ENCODE measurements at regions not wholly inside any gene's neighbourhood (a gene's known extent, or its start where the extent isn't known, plus 50 kb on each side); places are given as distances from the start of the nearest gene placed in this dataset.

DNA sequence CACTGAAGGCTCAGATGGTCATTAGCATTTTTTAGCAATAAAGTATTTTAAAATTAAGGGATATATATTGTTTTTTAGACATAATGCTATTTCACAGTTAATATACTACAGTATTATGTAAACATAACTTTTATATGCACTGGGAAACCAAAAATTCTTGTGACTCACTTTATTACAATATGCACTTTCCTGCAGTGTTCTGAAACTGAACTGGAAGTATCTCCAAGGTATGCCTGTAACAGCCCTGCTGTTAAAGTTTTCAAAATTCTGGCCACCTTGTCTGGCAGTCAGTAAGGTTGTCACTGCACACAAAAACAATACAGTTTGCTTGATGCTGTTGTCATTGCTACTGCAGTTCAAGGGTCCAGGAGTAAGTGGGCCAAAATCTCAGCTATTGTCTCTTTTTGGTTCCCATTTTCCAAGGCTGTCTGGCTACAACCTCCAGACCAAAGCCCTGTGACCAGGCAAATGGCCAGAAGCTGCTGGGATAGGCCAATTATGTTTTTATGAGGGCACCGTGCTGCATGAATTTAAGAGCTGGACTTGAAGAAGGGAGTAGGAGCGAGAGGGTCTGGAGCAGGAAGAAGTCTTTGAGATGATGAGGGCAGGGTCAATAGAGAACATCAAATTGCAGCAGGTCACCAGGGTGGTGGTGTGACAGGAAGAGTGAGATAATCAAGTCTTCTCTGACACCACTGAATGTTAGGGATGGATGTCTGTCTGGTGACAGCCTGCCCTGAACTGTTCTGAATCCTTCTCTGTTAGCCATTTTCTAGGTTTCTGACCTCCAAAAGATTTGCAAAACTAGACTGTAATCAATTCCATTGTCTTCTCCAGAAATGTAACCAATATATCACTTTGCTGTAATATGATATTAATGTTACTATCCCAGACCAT is 82.3 kb upstream of the CACHD1 start:
- H3F3A ChIP-seq (ENCODE audit: low read depth): no peaks in the 10 kb centered on the region

GRCh38 chr1:64388336-64388735 is 81.6 kb upstream of the CACHD1 start:
- Histone ChIP-seq H3K4me3 (ENCODE audit: low read length, poor library complexity, severe bottlenecking) (no peak overlapping the region), H3K79me2 (ENCODE audit: insufficient read depth, low read length) (no peaks in the 10 kb centered on the region), H4K20me1 (ENCODE audit: insufficient read depth, low read length, poor library complexity, severe bottlenecking) (no peaks in the 10 kb centered on the region), H3K4me2 (ENCODE audit: low read depth, low read length, poor library complexity, severe bottlenecking) (no peak overlapping the region), H3F3A (ENCODE audit: low read depth) (no peaks in the 10 kb centered on the region), H2AFZ (ENCODE audit: low read length) (no peak overlapping the region), H3K4me1 (ENCODE audit: insufficient read depth, low read length, poor library complexity, severe bottlenecking) (peaks cover 13% of the 10 kb centered on the region), H3K9me3 (ENCODE audit: insufficient read depth, low read depth, low read length) (no peaks in the 10 kb centered on the region), H3K27me3 (ENCODE audit: insufficient read depth, low read length, poor library complexity, severe bottlenecking) (no peaks in the 10 kb centered on the region), H3K36me3 (ENCODE audit: insufficient read depth, low read length) (no peaks in the 10 kb centered on the region), H3K9me2 (replicated peaks; ENCODE audit: low read depth, low read length) (no peaks in the 10 kb centered on the region), H3K9ac (ENCODE audit: low read depth, low read length, poor library complexity, severe bottlenecking) (no peak overlapping the region)
- TF ChIP-seq EZH2phosphoT487 (IDR thresholded peaks at IDR 0.05; ENCODE audit: borderline replicate concordance): no peak
- TF ChIP-seq CTCF (conservative IDR thresholded peaks at IDR 0.05; ENCODE audit: low read length): no peak

More for the DNA sequence above, 82.3 kb upstream of the CACHD1 start:
- Histone ChIP-seq H3K4me1 (ENCODE audit: insufficient read depth, low read length, poor library complexity, severe bottlenecking) (peaks cover 13% of the 10 kb centered on the region), H3K9me2 (replicated peaks; ENCODE audit: low read depth, low read length) (no peaks in the 10 kb centered on the region), H3K4me2 (ENCODE audit: low read depth, low read length, poor library complexity, severe bottlenecking) (no peak overlapping the region), H3K9ac (ENCODE audit: low read depth, low read length, poor library complexity, severe bottlenecking) (no peak overlapping the region), H2AFZ (ENCODE audit: low read length) (no peak overlapping the region), H3K27me3 (ENCODE audit: insufficient read depth, low read length, poor library complexity, severe bottlenecking) (no peaks in the 10 kb centered on the region), H3K4me3 (ENCODE audit: low read length, poor library complexity, severe bottlenecking) (no peak overlapping the region), H3K36me3 (ENCODE audit: insufficient read depth, low read length) (no peaks in the 10 kb centered on the region), H3K79me2 (ENCODE audit: insufficient read depth, low read length) (no peaks in the 10 kb centered on the region), H3K9me3 (ENCODE audit: insufficient read depth, low read depth, low read length) (no peaks in the 10 kb centered on the region), H4K20me1 (ENCODE audit: insufficient read depth, low read length, poor library complexity, severe bottlenecking) (no peaks in the 10 kb centered on the region)
- TF ChIP-seq CTCF (conservative IDR thresholded peaks at IDR 0.05; ENCODE audit: low read length): no peak

DNA sequence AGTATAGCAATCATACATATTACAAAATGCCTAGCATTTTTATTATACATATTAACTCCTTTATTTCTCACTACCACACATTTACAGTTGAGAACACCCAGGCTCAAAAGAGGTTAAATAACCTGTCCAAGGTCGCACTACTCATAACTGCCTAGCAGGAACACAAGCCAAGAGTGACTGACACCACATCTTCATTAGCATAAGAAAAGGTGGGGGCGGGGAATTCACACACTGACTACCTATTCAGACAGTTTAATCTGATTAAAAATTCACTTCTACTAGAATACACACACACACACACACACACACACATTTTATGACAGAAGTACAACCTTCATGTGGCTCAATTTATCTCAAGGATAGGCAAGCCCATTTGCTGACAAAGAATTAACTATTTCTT is 77.8 kb upstream of the CACHD1 start:
- Histone ChIP-seq H3K4me3 (ENCODE audit: low read length, poor library complexity, severe bottlenecking) (no peak overlapping the region), H3K9me2 (replicated peaks; ENCODE audit: low read depth, low read length) (no peaks in the 10 kb centered on the region), H2AFZ (ENCODE audit: low read length) (no peak overlapping the region), H3K9ac (ENCODE audit: low read depth, low read length, poor library complexity, severe bottlenecking) (no peak overlapping the region), H3K36me3 (ENCODE audit: insufficient read depth, low read length) (no peaks in the 10 kb centered on the region), H4K20me1 (ENCODE audit: insufficient read depth, low read length, poor library complexity, severe bottlenecking) (no peaks in the 10 kb centered on the region), H3F3A (ENCODE audit: low read depth) (no peaks in the 10 kb centered on the region), H3K4me2 (ENCODE audit: low read depth, low read length, poor library complexity, severe bottlenecking) (no peak overlapping the region), H3K9me3 (ENCODE audit: insufficient read depth, low read depth, low read length) (no peaks in the 10 kb centered on the region), H3K79me2 (ENCODE audit: insufficient read depth, low read length) (no peaks in the 10 kb centered on the region), H3K27me3 (ENCODE audit: insufficient read depth, low read length, poor library complexity, severe bottlenecking) (no peaks in the 10 kb centered on the region), H3K4me1 (ENCODE audit: insufficient read depth, low read length, poor library complexity, severe bottlenecking) (peaks cover 13% of the 10 kb centered on the region)
- TF ChIP-seq EZH2phosphoT487 (IDR thresholded peaks at IDR 0.05; ENCODE audit: borderline replicate concordance): no peak
- no peak for TF ChIP-seq CTCF (conservative IDR thresholded peaks at IDR 0.05; ENCODE audit: low read length)
